B cell (primary cell): ENCODE measurements at regions not wholly inside any gene's neighbourhood (a gene's known extent, or its start where the extent isn't known, plus 50 kb on each side); places are given as distances from the start of the nearest gene placed in this dataset.

ENCODE experiments used
- ATAC-seq: fragments of 200-7000 bp; cut with Tn5 transposase; one replicate; pipeline ENCODE4 v1.10.0; 2021; ENCODE audit warnings: low read depth, mild to moderate bottlenecking, moderate number of reproducible peaks, moderate library complexity
- CTCF ChIA-PET: fragments of 350-600 bp; sonication (Branson Sonifier 250); formaldehyde crosslinking; loops from one replicate; lab custom pipeline; 2021; ENCODE audit warnings: antibody characterized with exemption, inconsistent platforms; lab: Charles Lee
- POLR2A ChIA-PET: fragments of 350-600 bp; sonication (Branson Sonifier 250); formaldehyde crosslinking; loops from one replicate; lab custom pipeline; 2021; ENCODE audit warnings: antibody characterized with exemption; lab: Charles Lee
- DNase-seq: peaks from one replicate; pipeline ENCODE4 v3.0.0; 2013
- H2AFZ ChIP-seq: 2 replicates; pipeline ENCODE4 v1.6.1; 2012; ENCODE audit warnings: mild to moderate bottlenecking, low read depth, low read length; ENCODE audit not compliant: insufficient read depth, poor library complexity, severe bottlenecking
- H3K27ac ChIP-seq, 2 donors: 1 replicate in 1 of 2; 2 replicates in 1 of 2; pipeline ENCODE4 v1.5.1; 2012 to 2013; ENCODE audit warnings: low read length in 2 of 2, mild to moderate bottlenecking in 2 of 2, moderate library complexity in 1 of 2
- H3K27me3 ChIP-seq, 4 experiments: fragments of 200-600 bp in 1 of 4; sonication (generic) in 1 of 4; replicated peaks in 1 of 4; 1 replicate in 2 of 4; 2 replicates in 2 of 4; pipeline versions ENCODE4 v1.6.1 to v1.7.0; 2013 to 2016; ENCODE audit warnings: low read length in 3 of 4, mild to moderate bottlenecking in 2 of 4, mixed read lengths in 1 of 4, moderate library complexity in 1 of 4; ENCODE audit not compliant: insufficient read depth in 4 of 4, control insufficient read depth in 3 of 4; ENCODE audit errors: control extremely low read depth in 1 of 4
- H3K36me3 ChIP-seq, 2 experiments: replicated peaks in 1 of 2; 1 replicate in 1 of 2; 2 replicates in 1 of 2; pipeline versions ENCODE4 v1.6.1 to v1.7.1; 2013; ENCODE audit warnings: low read length in 1 of 2; ENCODE audit not compliant: insufficient read depth in 2 of 2, control insufficient read depth in 1 of 2; ENCODE audit errors: control extremely low read depth in 1 of 2, extremely low read depth in 1 of 2
- H3K4me1 ChIP-seq, 2 donors: fragments of 200-600 bp in 1 of 2; sonication (generic) in 1 of 2; 1 replicate in 1 of 2; 2 replicates in 1 of 2; pipeline versions ENCODE4 v1.5.1 to v1.6.1; 2013 to 2017; ENCODE audit warnings: low read length in 2 of 2; ENCODE audit not compliant: control insufficient read depth in 2 of 2, insufficient read depth in 2 of 2
- H3K4me2 ChIP-seq: replicated peaks from 2 replicates; pipeline ENCODE3; 2012; ENCODE audit warnings: mild to moderate bottlenecking, low read depth, low read length; ENCODE audit not compliant: poor library complexity, severe bottlenecking
- H3K4me3 ChIP-seq, 5 experiments: fragments of 200-600 bp in 1 of 5; sonication (generic) in 1 of 5; 1 replicate in 3 of 5; 2 replicates in 2 of 5; pipeline versions ENCODE4 v1.5.1 to v1.7.0; 2011 to 2016; ENCODE audit warnings: low read length in 4 of 5, mild to moderate bottlenecking in 4 of 5, low read depth in 2 of 5, control low read depth in 1 of 5, moderate library complexity in 1 of 5; ENCODE audit not compliant: insufficient read depth in 1 of 5; ENCODE audit errors: control extremely low read depth in 1 of 5, extremely low read depth in 1 of 5
- H3K79me2 ChIP-seq: fragments of 200-600 bp; sonication (generic); one replicate; pipeline ENCODE4 v1.6.0; 2016; ENCODE audit warnings: low read length; ENCODE audit not compliant: control insufficient read depth, insufficient read depth
- H3K9ac ChIP-seq: fragments of 200-600 bp; sonication (generic); 2 replicates; pipeline ENCODE4 v1.6.1; 2017; ENCODE audit warnings: mild to moderate bottlenecking, low read length, moderate library complexity
- H3K9me3 ChIP-seq, 3 donors: one replicate each; pipeline versions ENCODE4 v1.6.1 to v1.7.1; 2013; ENCODE audit warnings: low read length in 2 of 3; ENCODE audit not compliant: control insufficient read depth in 2 of 3, insufficient read depth in 1 of 3; ENCODE audit errors: control extremely low read depth in 1 of 3
- H4K20me1 ChIP-seq: 2 replicates; pipeline ENCODE4 v1.6.0; 2012; ENCODE audit warnings: mild to moderate bottlenecking, low read length; ENCODE audit not compliant: insufficient read depth, control insufficient read depth, poor library complexity, severe bottlenecking
- H3K27ac Mint-ChIP-seq: one replicate; pipeline ENCODE4 v1.8.0; 2021; ENCODE audit warnings: mixed read lengths
- H3K27me3 Mint-ChIP-seq: one replicate; pipeline ENCODE4 v1.8.0; 2021; ENCODE audit warnings: mixed read lengths
- H3K4me1 Mint-ChIP-seq: one replicate; pipeline ENCODE4 v1.8.0; 2021; ENCODE audit warnings: mixed read lengths
- H3K4me3 Mint-ChIP-seq: one replicate; pipeline ENCODE4 v1.8.0; 2021; ENCODE audit warnings: mixed read lengths
- H3K9me3 Mint-ChIP-seq: one replicate; pipeline ENCODE4 v1.8.0; 2022; ENCODE audit warnings: mixed read lengths; ENCODE audit not compliant: insufficient read depth
- CTCF ChIP-seq: fragments of 200-600 bp; IDR thresholded peaks from one replicate; pipeline ENCODE4 v1.8.0; 2022; ENCODE audit warnings: antibody characterized with exemption, mild to moderate bottlenecking
- EZH2 ChIP-seq: IDR thresholded peaks from 2 replicates; pipeline ENCODE4 v1.6.1; 2012; ENCODE audit warnings: borderline replicate concordance, low read depth, mild to moderate bottlenecking, moderate library complexity, low read length; ENCODE audit not compliant: insufficient read depth, poor library complexity, severe bottlenecking
- WGBS: methylation state at CpG from one replicate; pipeline ENCODE4 v1.1.5; 2013; ENCODE audit warnings: missing lambda C conversion rate; ENCODE audit not compliant: insufficient coverage; 5-methylcytosine and 5-hydroxymethylcytosine counted together
- intact Hi-C: fragments of 100-400 bp; cut with micrococcal nuclease; formaldehyde crosslinking; loops from one replicate; pipeline ENCODE4 v1.10.0; 2022

DNA sequence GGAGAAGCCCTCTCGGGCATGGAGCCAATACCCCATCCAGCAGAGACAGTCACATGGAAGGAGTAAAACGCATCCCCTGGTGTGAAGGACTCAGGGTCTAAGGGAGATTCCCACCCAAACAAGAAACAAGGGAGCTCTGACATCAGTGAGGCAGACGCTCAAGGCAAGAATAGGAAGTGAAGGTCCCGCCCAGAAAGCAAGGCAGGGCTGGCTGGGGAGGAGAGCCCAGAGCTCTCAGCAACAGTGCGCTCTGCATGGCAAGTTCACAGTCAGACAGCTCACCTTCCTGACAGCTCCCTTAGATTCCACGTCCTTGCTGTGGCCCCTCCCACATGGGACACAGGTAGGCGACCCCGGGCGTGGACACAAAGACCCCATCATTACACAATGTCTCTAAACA is 85.6 kb downstream of the TTLL2 start:
- intact Hi-C loops, result no loop called here
- no peak overlapping the region for H3K4me2 ChIP-seq
- no peaks in the 10 kb centered on the region for H4K20me1 ChIP-seq
- DNase-seq (no peak), ATAC-seq (no peak)
- H3K27me3 ChIP-seq, result no peaks in the 10 kb centered on the region
- no peak overlapping the region for H3K4me3 ChIP-seq
- H3K4me3 Mint-ChIP-seq, result no peak overlapping the region
- no peak overlapping the region for H3K27ac ChIP-seq
- no peaks in the 10 kb centered on the region for H3K36me3 ChIP-seq
- no peak overlapping the region for H3K27ac Mint-ChIP-seq
- H3K4me1 ChIP-seq, result no peaks in the 10 kb centered on the region
- H3K27me3 Mint-ChIP-seq, result peaks cover 10% of the 10 kb centered on the region
- no peaks in the 10 kb centered on the region for H3K9me3 ChIP-seq
- ChIA-PET POLR2A (no interaction called here), CTCF (no interaction called here)
- H2AFZ ChIP-seq, result no peak overlapping the region
- H3K9me3 Mint-ChIP-seq, result no peaks in the 10 kb centered on the region
- 92% methylated on average over 5 of the region's 9 CpGs for WGBS
- no peaks in the 10 kb centered on the region for H3K4me1 Mint-ChIP-seq
- no peak overlapping the region for H3K9ac ChIP-seq
- no peaks in the 10 kb centered on the region for H3K79me2 ChIP-seq
- no peak for TF ChIP-seq EZH2

GRCh38 chr6:167412506-167412905 is 87.6 kb downstream of the TTLL2 start:
- intact Hi-C loops, result no loop called here
- Histone ChIP-seq H3K9ac (no peak overlapping the region), H3K9me3 (no peaks in the 10 kb centered on the region), H3K36me3 (no peaks in the 10 kb centered on the region), H3K27me3 (no peaks in the 10 kb centered on the region), H2AFZ (no peak overlapping the region), H3K4me1 (no peaks in the 10 kb centered on the region), H3K79me2 (no peaks in the 10 kb centered on the region), H3K27ac (no peak overlapping the region), H3K4me3 (no peak overlapping the region), H4K20me1 (no peaks in the 10 kb centered on the region), H3K4me2 (no peak overlapping the region)
- no peak for DNase-seq
- no peaks in the 10 kb centered on the region for H3K9me3 Mint-ChIP-seq
- ChIA-PET CTCF (no interaction called here), POLR2A (no interaction called here)
- H3K27ac Mint-ChIP-seq, result no peak overlapping the region
- no peaks in the 10 kb centered on the region for H3K4me1 Mint-ChIP-seq
- WGBS, result 55% methylated on average over 5 of the region's 5 CpGs
- ATAC-seq, result no peak
- TF ChIP-seq EZH2 (no peak), CTCF (no peak)
- no peak overlapping the region for H3K4me3 Mint-ChIP-seq
- H3K27me3 Mint-ChIP-seq, result peaks cover 13% of the 10 kb centered on the region
